Endothelial cell (in vitro differentiated cells): ENCODE measurements at regions not wholly inside any gene's neighbourhood (a gene's known extent, or its start where the extent isn't known, plus 50 kb on each side); places are given as distances from the start of the nearest gene placed in this dataset.

Source experiments
- DNase-seq: peaks from one replicate; pipeline ENCODE4 v3.0.0; 2021; ENCODE audit warnings: low spot score
- H3K27ac Mint-ChIP-seq: one replicate; pipeline ENCODE4 v1.8.0; 2021; ENCODE audit warnings: mixed read lengths, inconsistent platforms; ENCODE audit not compliant: unreplicated experiment
- H3K27me3 Mint-ChIP-seq: one replicate; pipeline ENCODE4 v1.8.0; 2021; ENCODE audit warnings: mild to moderate bottlenecking, moderate library complexity, mixed read lengths, inconsistent platforms; ENCODE audit not compliant: unreplicated experiment
- H3K36me3 Mint-ChIP-seq: one replicate; pipeline ENCODE4 v1.8.0; 2021; ENCODE audit warnings: mild to moderate bottlenecking, low read depth, mixed read lengths, inconsistent platforms; ENCODE audit not compliant: unreplicated experiment
- H3K4me1 Mint-ChIP-seq: one replicate; pipeline ENCODE4 v1.8.0; 2021; ENCODE audit warnings: mild to moderate bottlenecking, mixed read lengths, inconsistent platforms; ENCODE audit not compliant: unreplicated experiment
- H3K4me3 Mint-ChIP-seq: one replicate; pipeline ENCODE4 v1.8.0; 2021; ENCODE audit warnings: mild to moderate bottlenecking, mixed read lengths, inconsistent platforms; ENCODE audit not compliant: unreplicated experiment
- H3K9me3 Mint-ChIP-seq: one replicate; pipeline ENCODE4 v1.8.0; 2021; ENCODE audit warnings: mixed read lengths, inconsistent platforms; ENCODE audit not compliant: unreplicated experiment
- TF ChIP-seq, protein P1 (sequence below): fragments of 200-600 bp; sonication (generic); IDR thresholded peaks from one replicate; pipeline ENCODE4 v1.5.0; 2021; ENCODE audit warnings: antibody characterized with exemption; ENCODE audit not compliant: unreplicated experiment

DNA sequence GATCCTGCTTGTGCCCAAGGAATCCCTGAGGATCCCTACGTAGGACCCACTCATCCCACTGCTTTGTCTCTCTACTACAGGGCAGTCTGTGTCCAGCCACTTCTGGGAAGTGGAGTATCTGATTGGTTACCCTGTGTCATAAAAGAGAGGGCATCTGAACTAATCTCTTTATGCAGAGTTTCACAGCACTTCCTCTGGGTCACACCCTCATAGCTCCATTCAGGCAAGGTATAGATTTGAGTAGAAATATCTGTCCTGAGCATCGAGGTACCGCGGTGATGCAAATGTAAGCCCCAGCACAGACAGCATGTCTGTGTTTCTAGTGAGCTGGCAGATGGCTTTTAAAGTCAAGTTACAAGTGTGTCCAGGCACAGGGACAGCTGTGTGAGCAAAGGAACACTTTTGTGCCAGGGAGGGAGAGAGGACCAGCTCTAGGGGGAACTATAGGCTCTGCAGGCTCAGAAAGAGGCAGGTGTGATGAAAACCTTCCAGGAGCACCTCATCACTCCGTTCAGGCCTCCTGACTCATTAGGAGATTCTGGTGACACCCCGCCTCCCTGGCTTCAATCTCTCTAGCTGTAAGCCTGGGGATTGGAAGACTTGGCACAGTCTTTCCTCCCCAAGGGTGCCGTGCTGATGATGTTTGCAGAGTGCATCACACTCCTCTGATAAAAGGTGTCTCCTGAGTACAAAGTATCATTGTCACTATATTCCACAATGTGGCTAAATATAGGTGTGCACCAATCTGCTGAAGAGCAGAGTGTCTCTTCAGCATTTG, 84.3 kb upstream of the UBL3 start:
- Mint-ChIP-seq H3K36me3 (no peaks in the 10 kb centered on the region), H3K4me3 (no peak overlapping the region), H3K27me3 (peaks cover 7% of the 10 kb centered on the region), H3K9me3 (no peaks in the 10 kb centered on the region), H3K4me1 (no peaks in the 10 kb centered on the region), H3K27ac (no peak overlapping the region)
- TF ChIP-seq, protein P1, sequence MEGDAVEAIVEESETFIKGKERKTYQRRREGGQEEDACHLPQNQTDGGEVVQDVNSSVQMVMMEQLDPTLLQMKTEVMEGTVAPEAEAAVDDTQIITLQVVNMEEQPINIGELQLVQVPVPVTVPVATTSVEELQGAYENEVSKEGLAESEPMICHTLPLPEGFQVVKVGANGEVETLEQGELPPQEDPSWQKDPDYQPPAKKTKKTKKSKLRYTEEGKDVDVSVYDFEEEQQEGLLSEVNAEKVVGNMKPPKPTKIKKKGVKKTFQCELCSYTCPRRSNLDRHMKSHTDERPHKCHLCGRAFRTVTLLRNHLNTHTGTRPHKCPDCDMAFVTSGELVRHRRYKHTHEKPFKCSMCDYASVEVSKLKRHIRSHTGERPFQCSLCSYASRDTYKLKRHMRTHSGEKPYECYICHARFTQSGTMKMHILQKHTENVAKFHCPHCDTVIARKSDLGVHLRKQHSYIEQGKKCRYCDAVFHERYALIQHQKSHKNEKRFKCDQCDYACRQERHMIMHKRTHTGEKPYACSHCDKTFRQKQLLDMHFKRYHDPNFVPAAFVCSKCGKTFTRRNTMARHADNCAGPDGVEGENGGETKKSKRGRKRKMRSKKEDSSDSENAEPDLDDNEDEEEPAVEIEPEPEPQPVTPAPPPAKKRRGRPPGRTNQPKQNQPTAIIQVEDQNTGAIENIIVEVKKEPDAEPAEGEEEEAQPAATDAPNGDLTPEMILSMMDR: no peak
- no peak for DNase-seq

DNA sequence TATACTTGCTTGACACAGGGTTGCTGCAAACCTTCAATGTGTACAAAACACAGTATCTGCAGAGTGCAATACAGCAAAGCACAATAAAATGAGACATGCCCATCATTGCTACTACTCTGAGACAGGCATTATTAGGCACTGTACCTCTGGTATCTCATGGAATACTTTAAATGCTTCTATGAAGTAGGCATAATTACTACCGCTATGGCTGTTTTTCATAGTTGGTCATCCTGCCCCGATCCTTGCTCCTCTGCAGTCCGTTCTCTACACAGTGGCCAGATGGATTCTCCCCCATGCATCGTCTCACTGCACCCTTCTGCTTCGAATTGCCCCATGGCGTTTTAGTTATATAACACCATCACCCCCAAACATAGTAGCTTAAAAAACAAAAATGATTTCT, 83.0 kb upstream of the UBL3 start:
- Mint-ChIP-seq H3K27me3 (peaks cover 6% of the 10 kb centered on the region), H3K4me1 (no peaks in the 10 kb centered on the region), H3K9me3 (no peaks in the 10 kb centered on the region), H3K36me3 (no peaks in the 10 kb centered on the region), H3K4me3 (no peak overlapping the region), H3K27ac (no peak overlapping the region)
- no peak for DNase-seq
- TF ChIP-seq, protein P1: no peak

DNA sequence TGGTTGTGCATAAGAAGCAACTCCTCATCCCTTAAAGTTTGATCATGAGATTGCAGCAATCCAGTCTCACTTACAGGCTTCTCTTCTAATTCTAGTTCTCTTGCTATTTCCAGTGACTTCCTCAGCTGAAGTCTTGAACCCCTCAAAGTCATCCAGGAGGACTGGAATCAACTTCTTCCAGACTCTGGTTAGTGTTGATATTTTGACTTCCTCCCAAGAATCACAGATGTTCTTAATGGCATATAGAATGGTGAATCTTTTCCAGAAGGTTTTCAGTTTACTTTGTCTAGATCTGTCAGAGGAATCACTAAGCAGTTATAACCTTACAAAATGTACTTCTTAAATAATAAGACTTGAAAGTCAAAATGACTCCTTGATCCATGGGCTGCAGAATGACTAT, 81.3 kb upstream of the UBL3 start:
- Mint-ChIP-seq H3K27me3 (peaks cover 4% of the 10 kb centered on the region), H3K4me1 (no peaks in the 10 kb centered on the region), H3K9me3 (no peaks in the 10 kb centered on the region), H3K27ac (no peak overlapping the region), H3K36me3 (no peaks in the 10 kb centered on the region), H3K4me3 (no peak overlapping the region)
- TF ChIP-seq, protein P1: no peak
- no peak for DNase-seq

DNA sequence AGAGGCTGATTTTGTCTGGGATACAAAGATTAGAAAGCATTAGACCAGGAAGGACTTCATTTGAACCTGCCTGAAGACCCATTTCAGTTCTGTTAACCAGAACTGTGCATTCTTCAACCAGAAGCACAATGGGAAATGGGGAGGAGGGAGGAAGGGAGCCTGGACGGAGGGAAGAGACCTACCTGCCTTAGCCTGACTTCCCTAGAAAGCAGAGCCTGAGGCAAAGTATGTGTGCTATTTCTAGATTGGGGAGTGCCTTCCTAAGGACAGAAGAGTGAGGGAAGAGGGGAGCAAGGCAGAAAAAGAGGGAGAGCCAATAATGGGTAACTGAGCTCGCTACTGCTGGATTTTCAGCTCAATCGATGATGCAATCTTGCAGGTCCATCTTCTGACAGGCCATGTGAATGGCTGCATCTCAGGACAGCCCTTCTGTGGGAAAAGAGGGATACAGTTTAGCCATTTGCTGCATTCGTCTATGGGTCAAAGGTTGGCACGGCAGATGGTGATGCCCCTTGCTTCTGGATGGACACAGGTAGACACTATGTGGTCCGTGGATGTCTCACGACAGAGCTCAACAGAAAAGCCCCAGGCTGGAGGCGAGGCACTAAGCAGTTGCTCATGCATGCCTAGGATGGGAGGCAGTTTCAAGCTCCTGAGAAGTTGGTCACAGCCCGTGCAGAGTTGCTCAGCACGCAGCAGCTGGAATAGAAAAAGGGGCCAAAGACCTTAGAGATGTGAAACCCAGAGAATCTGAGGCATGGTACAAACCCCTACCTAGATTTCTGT, 78.8 kb upstream of the UBL3 start:
- TF ChIP-seq, protein P1: no peak
- no peak for DNase-seq
- H3K4me3 Mint-ChIP-seq: no peak overlapping the region

DNA sequence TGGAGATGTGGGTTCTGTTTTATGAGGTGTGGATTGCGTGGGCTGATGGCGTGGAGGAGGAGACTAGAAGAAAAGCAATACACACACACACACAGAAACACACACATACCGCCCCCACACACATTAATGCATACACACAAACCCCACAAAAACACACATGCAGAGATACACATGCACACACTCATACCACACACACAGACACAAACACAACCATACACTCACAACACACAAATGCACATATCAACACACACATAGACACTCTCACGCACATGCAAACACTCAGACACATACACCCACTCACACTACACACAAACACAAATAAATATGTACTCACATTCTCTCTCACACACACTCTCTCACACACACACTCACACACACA, 75.7 kb upstream of the UBL3 start:
- H3K27ac Mint-ChIP-seq: no peak overlapping the region
- H3K4me3 Mint-ChIP-seq: no peak overlapping the region
- H3K9me3 Mint-ChIP-seq: no peaks in the 10 kb centered on the region
- peaks cover 3% of the 10 kb centered on the region for H3K27me3 Mint-ChIP-seq
- no peak for DNase-seq
- no peaks in the 10 kb centered on the region for H3K36me3 Mint-ChIP-seq
- peaks cover 3% of the 10 kb centered on the region for H3K4me1 Mint-ChIP-seq
- TF ChIP-seq, protein P1: no peak

More for the DNA sequence above, 78.8 kb upstream of the UBL3 start:
- H3K9me3 Mint-ChIP-seq: no peaks in the 10 kb centered on the region
- no peaks in the 10 kb centered on the region for H3K36me3 Mint-ChIP-seq
- H3K4me1 Mint-ChIP-seq: peaks cover 3% of the 10 kb centered on the region
- H3K27ac Mint-ChIP-seq: no peak overlapping the region
- no peaks in the 10 kb centered on the region for H3K27me3 Mint-ChIP-seq
